CD4-positive, alpha-beta T cell treated with Interferon alpha-2 for 1 hour (primary cell): ENCODE measurements at regions not wholly inside any gene's neighbourhood (a gene's known extent, or its start where the extent isn't known, plus 50 kb on each side); places are given as distances from the start of the nearest gene placed in this dataset.
"Not testable (repeated sequence)": the region's sequence is repeated elsewhere in the genome, so short reads cannot be mapped to it uniquely, and the experiment has no call there.

Source experiments
- DNase-seq, 2 donors: peaks; one replicate each; pipeline ENCODE4 v3.0.0-alpha.2; 2020 to 2022

DNA sequence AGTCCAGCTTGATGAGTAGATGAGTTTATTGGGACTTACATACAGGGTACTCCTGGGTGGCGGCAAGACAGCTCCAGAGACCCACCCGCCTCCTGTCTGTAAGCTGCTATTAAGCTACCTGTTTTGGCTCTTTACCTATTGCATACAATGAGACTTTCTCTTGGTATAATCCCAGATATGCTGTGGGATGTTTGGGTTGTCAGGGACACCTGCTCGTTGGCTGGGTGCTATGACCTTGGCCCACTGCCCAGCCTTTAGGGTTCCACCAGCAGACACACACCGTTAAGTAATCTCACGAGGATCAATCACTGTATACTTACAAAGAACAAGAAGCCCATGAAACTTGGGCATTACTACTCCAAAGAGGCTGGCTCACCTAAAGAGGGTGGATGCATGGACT, 116.4 kb downstream of the NPIPB5 start:
- no peak for DNase-seq

DNA sequence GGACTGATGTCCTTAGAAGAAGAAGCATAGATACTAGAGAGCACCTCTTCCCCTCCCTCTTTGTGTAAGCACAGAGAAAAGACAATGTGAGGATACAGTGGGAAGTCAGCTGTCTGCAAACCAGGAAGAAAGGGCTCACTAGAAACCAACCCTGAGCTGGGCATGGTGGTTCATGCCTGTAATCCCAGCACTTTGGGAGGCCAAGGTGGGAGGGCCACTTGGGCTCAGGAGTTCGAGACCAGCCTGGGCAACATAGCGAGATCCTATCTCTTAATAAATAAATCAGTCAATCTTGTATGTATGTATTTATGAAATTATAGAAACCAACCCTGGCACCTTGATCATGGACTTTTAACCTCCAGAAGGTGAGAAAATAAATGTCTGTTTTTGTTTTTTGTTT, 118.3 kb downstream of the NPIPB5 start:
- DNase-seq = no peak

DNA sequence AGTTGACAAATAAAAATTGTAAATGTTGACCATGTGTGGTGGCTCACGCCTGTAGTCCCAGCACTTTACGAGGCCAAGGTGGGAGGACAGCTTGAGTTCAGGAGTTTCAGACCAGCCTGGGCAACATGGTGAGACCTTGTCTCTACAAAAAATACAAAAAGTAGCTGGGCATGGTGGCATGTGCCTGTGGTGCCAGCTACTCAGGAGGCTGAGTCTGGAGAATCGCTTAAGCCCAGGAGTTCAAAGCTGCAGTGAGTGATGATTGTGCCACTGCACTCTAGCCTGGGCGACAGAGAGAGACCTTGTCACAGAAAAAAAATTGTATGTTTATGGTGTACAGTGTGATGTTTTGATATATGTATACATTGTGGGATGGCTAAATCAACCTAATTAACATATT, 119.6 kb downstream of the NPIPB5 start:
- no peak for DNase-seq

GRCh38 chr16:22631264-22631663, 120.6 kb downstream of the NPIPB5 start:
- DNase-seq = no peak

- no peak for DNase-seq
Measured at GRCh38 chr16:22632606-22633005, 121.9 kb downstream of the NPIPB5 start.

GRCh38 chr16:22633280-22633679, 122.6 kb downstream of the NPIPB5 start:
- DNase-seq = no peak

DNA sequence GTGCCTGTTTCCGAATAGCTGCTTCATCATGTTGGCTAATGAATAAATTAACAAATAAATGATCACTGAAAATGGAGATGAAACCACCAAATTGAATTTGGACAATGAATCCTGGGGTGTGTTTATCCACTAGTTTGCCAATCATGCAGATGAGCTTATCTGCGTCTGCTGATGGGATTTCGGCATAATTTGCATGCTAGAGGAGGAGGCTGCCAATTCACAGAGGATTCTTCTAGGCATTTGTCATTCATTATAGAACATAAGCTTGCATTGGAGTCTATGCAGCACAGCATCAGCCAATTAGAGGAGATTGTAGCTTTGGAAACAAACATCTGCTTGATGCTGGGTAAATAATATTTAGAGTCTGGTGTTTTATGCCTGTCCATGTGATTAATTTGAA, 123.1 kb downstream of the NPIPB5 start:
- no peak for DNase-seq

GRCh38 chr16:22634954-22635353, 124.3 kb downstream of the NPIPB5 start:
- no peak for DNase-seq

DNA sequence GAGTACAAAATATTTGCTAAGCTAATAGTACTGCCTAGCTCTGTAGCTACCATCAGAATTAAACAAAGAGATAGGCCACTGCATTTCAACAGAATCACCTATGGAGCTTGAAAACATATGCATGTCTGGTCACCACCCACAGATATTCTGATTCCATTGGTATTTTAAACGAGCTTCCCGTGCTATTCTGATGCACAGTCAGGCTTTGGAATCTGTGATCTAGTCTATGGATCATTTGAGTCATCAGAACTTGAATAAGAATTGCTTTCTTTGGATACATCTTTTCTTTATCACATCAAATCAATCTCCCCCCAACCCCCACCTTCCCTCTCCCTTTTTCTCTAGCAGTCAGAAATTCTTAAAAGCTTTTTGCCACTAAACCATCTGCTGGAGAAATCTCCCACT, 124.7 kb downstream of the NPIPB5 start:
- no peak for DNase-seq

DNA sequence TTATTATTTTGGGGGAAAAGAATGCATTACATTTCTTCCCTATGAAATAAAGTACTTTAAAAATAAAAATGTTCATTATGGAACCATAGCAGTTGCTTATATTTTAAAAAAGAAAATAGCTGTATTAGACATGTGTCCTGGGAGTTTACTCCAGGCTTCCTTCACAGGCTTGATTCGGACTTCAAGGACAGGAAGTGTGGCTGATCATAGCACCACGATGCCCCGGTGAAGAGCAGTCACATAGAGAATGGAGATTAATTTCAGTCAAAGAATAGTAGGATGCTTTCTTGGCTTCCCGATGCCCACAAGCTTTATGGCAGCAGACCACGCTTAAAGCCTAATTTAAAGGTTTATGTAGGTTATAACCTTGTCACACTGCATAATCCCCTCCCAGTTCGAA, 125.1 kb downstream of the NPIPB5 start:
- DNase-seq = no peak

DNA sequence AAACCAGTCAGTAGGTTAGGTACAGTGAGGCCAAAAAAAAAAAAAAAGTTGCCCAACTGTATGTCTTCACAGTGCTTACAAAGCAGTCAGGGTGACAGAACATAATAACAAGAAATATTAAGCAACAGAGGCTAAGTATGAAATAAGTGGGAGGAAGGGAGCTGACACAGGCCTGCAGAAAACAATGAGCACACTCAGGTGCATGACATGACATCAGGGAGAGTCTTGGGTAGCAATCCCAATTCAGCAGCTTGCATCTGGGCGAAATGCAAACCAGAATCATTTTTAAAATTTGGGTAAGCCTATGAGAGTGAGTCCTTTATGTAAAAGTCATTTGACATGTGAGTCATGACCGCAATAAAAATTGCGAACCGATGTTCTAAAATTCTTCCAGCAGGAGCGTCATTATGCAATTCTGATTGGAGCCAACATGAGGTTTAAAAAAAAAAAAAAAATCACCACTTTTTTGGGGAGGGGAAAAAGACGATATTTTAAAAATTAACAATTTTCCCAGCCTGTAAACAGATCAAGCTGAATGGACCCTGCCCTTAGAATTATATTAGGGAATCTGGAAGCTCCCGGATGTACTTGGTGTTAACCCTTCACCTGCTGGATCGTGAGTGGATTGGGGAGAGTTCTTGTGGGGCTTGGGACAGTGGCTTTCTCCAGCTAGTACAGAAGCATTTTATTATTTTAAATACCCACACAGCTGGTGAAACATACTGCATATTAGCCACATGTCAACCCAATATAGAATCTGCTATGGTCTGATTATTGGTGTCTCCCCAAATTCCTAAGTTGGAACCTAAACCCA, 127.9 kb downstream of the NPIPB5 start:
- DNase-seq = no peak

- DNase-seq = no peak
Measured at GRCh38 chr16:22641131-22641628, 130.5 kb downstream of the NPIPB5 start.

DNA sequence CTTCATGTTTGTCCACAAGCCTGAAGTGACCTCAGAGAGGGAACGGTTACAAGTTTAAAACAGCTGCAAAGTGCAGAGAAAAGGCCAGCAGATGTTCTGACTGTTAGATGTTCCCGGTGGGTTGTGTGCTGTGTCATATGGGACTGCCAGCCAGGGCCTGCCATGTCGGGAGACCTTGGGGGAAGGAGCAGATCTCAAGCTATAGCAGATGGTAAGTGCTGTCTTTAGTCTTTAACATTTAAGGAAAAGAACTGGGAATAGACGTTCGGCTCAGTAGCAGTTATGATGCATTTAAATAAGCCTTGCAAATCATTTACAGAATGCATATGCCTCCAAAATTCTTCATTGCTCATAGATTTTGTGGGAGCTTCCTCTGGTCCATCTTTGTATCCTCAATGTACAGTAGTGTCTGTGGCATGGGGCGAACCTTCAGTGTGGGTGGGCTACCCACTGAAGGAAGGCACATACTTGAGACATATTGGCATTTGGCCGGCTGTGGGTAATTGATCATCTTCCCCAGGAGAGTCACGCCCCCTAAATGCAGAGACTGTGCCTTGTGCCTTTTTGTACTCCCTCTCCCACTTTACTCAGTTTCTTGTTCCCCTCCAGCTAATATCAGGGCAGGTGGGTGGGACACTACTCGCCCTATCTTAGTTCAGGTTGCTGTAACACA, 131.9 kb downstream of the NPIPB5 start:
- DNase-seq = no peak

DNA sequence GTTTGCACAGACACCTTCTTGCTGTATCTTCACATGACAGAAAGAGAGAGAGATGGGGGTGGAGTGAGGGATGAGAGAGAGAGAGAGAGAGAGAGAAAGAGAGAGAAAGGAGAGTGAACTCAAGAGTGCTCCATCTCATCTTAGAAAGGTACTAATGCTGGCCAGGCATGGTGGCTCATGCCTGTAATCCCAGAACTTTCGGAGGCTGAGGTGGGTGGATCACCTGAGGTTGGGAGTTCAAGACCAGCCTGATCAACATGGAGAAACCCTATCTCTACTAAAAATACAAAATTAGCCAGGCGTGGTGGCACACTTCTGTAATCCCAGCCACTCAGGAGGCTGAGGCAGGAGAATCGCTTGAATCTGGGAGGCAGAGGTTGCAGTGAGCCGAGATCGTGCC, 132.5 kb downstream of the NPIPB5 start:
- not testable (repeated sequence) for DNase-seq

- no peak for DNase-seq
Measured at GRCh38 chr16:22643886-22644285, 133.2 kb downstream of the NPIPB5 start.

- DNase-seq = no peak
Measured at GRCh38 chr16:22645868-22646267, 135.2 kb downstream of the NPIPB5 start.

DNA sequence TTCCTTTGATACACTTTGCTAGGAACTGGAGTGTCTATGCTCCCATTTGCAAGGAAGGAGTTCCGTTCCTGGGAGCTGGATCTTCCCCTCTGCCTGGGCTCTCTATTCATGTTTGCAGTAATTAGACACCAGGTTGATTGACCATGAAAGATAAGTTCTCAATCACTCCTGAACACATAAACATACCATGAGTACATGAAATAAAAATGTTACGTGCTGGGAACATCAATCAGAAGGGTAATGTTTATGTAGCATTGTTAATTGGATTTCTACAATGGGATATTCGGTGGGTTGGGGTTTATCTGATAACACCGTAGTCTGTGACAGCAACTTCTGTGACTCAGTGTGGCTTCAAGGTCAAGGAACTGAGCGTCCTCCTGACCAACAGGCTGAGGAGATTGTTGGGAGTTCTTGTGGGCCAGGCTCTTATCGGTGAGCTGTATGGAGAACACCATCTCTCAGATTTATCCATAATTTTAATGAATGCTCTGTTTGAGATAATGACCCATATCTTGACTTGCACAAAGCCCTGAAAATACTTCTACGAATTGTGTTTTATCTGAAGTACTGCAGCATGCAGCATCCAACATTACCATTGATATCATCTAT, 136.4 kb downstream of the NPIPB5 start:
- no peak for DNase-seq

GRCh38 chr16:22648141-22648540, 137.4 kb downstream of the NPIPB5 start:
- no peak for DNase-seq

DNA sequence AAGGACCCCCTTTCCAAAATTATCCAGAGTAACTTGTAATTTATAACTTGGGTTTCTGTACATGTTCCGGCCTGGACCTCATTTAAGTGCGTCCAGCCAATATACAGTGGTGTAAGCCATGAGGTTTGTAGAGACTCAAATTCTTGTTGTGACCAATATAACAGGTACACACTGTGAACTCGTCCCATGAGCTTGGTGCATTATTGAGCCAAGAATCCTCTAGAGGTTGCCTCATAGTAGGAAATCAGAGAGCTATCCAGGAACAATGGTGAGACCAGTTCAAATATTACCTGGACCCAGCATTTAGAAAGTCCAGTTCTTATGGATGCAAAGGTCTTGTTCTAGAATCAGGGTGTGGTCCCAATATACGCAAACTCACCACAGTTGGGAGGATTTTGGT, 138.2 kb downstream of the NPIPB5 start:
- DNase-seq = no peak

DNA sequence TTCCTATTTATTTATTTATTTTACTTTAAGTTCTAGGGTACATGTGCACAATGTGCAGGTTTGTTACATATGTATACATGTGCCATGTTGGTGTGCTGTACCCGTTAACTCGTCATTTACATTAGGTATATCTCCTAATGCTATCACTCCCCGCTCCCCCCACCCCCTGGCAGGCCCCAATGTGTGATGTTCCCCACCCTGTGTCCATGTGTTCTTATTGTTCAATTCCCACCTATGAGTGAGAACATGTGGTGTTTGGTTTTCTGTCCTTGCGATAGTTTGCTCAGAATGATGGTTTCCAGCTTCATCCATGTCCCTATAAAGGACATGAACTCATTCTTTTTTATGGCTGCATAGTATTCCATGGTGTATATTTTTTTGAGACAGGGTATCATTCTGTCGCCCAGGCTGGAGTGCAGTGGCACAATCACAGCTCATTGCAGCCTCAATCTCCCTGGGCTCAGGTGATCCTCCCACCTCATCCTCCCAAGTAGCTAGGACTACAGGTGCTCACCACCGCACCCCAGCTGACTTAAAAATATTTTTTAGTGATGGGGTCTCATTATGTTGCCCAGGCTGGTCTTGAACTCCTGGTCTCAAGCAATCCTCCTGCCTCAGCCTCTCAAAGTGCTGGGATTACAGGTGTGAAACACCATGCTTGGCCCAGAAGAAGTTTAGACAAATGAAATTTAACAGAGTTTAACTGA, 140.6 kb downstream of the NPIPB5 start:
- DNase-seq = not testable (repeated sequence)

- DNase-seq = no peak
Measured at GRCh38 chr16:22652463-22652845, 141.8 kb downstream of the NPIPB5 start.

DNA sequence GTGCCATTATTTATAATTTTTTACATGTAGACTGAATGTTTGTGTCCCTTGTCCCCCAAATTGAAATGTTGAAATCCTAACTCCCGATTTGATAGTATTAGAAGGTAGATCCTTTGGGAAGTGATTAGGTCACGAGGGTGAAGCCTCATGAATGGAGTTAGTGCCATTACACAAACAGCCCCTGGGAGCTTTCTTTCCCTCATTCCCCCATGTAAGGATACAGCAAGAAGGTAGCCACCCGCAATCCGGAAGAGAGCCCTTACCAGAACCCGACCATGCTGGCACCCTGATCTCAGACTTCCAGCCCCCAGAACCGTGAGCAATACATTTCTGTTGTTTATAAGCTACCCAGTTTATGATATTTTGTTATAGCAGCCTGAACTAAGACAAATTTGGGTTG, 143.2 kb downstream of the NPIPB5 start:
- no peak for DNase-seq

GRCh38 chr16:22656573-22656972, 145.9 kb downstream of the NPIPB5 start:
- not testable (repeated sequence) for DNase-seq
